SK-N-SH treated with all-trans-retinoic acid at 6 μM for 48 hours (cell line): ENCODE measurements at regions not wholly inside any gene's neighbourhood (a gene's known extent, or its start where the extent isn't known, plus 50 kb on each side); places are given as distances from the start of the nearest gene placed in this dataset.

Experiments used
- ARNTL ChIP-seq: fragments of 450-650 bp; formaldehyde crosslinking; IDR thresholded peaks from 2 replicates; pipeline ENCODE4 v1.5.0; 2020; ENCODE audit warnings: low read depth, mild to moderate bottlenecking, moderate library complexity, borderline replicate concordance
- CSDC2 ChIP-seq: fragments of 250-450 bp; sonication (Bioruptor Pico); IDR thresholded peaks from 2 replicates; pipeline ENCODE4 v1.5.0; 2020; ENCODE audit warnings: mild to moderate bottlenecking, moderate library complexity
- ISL1 ChIP-seq: fragments of 250-450 bp; sonication (Bioruptor Pico); IDR thresholded peaks from 2 replicates; pipeline ENCODE4 v2.1.2; 2022; ENCODE audit warnings: mild to moderate bottlenecking, moderate library complexity
- OSR1 ChIP-seq: fragments of 250-450 bp; sonication (Bioruptor Pico); IDR thresholded peaks from 2 replicates; pipeline ENCODE4 v1.8.0; 2022; ENCODE audit warnings: moderate library complexity, mild to moderate bottlenecking, inconsistent platforms
- RARB ChIP-seq: fragments of 250-450 bp; sonication (Bioruptor Pico); IDR thresholded peaks from 2 replicates; pipeline ENCODE4 v1.8.0; 2021; ENCODE audit warnings: mild to moderate bottlenecking, moderate library complexity
- SNAI2 ChIP-seq: fragments of 250-450 bp; sonication (Bioruptor Pico); IDR thresholded peaks from 2 replicates; pipeline ENCODE4 v1.5.0; 2020; ENCODE audit warnings: mild to moderate bottlenecking, moderate library complexity
- TOX ChIP-seq: fragments of 250-450 bp; sonication (Bioruptor Pico); IDR thresholded peaks from 2 replicates; pipeline ENCODE4 v1.8.0; 2021; ENCODE audit warnings: mild to moderate bottlenecking, moderate library complexity, borderline replicate concordance
- ZFP30 ChIP-seq: fragments of 450-650 bp; formaldehyde crosslinking; IDR thresholded peaks from 2 replicates; pipeline ENCODE4 v1.5.0; 2022; ENCODE audit warnings: mild to moderate bottlenecking, moderate library complexity
- ZNF565 ChIP-seq: fragments of 450-650 bp; formaldehyde crosslinking; conservative IDR thresholded peaks from 2 replicates; pipeline ENCODE4 v1.5.0; 2020; ENCODE audit warnings: low read depth, mild to moderate bottlenecking, moderate library complexity
- ZNF70 ChIP-seq: fragments of 450-650 bp; formaldehyde crosslinking; IDR thresholded peaks from 2 replicates; pipeline ENCODE4 v1.5.0; 2020; ENCODE audit warnings: mild to moderate bottlenecking, moderate library complexity
- ZNF8 ChIP-seq: fragments of 450-650 bp; formaldehyde crosslinking; IDR thresholded peaks from 2 replicates; pipeline ENCODE4 v1.5.0; 2020; ENCODE audit warnings: mild to moderate bottlenecking, moderate library complexity
- TF ChIP-seq, protein P1 (sequence below): fragments of 250-450 bp; sonication (Bioruptor Pico); IDR thresholded peaks from 2 replicates; pipeline ENCODE4 v1.8.0; 2021; ENCODE audit warnings: low read depth, mild to moderate bottlenecking, moderate library complexity, borderline replicate concordance
- TF ChIP-seq, protein P2 (sequence below): fragments of 250-450 bp; sonication (Bioruptor Pico); IDR thresholded peaks from 2 replicates; pipeline ENCODE4 v1.5.1; 2020; ENCODE audit warnings: low read depth, mild to moderate bottlenecking, moderate library complexity
- TF ChIP-seq, protein P3 (sequence below): fragments of 250-450 bp; sonication (Bioruptor Pico); IDR thresholded peaks from 2 replicates; pipeline ENCODE4 v1.8.0; 2020; ENCODE audit warnings: mild to moderate bottlenecking, moderate library complexity, borderline replicate concordance

DNA sequence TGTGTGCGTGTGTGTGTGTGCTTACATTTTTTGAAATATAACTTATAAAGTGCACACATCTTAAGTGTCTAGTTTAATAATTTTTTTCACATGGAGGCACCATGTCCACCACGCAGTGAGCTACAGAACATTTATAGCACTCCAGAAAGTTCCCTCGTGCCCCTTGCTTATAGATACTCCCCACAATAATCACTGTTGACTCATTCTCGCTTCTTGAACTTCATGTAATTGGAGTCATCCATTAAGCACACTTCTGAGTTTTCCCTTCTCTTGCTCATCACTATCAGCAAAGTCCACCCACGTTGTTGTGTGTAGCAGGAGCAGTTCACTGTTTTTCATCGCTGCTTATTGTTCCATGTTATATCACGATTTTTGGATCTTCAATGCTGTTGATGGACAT, 78.4 kb upstream of the DISP3 start:
- TF ChIP-seq RARB (CRISPR knock-in tag), result no peak
- TF ChIP-seq, protein P1, sequence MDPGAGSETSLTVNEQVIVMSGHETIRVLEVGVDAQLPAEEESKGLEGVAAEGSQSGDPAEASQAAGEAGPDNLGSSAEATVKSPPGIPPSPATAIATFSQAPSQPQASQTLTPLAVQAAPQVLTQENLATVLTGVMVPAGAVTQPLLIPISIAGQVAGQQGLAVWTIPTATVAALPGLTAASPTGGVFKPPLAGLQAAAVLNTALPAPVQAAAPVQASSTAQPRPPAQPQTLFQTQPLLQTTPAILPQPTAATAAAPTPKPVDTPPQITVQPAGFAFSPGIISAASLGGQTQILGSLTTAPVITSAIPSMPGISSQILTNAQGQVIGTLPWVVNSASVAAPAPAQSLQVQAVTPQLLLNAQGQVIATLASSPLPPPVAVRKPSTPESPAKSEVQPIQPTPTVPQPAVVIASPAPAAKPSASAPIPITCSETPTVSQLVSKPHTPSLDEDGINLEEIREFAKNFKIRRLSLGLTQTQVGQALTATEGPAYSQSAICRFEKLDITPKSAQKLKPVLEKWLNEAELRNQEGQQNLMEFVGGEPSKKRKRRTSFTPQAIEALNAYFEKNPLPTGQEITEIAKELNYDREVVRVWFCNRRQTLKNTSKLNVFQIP (CRISPR knock-in tag), result no peak
- no peak for TF ChIP-seq ZNF8 (CRISPR knock-in tag)
- TF ChIP-seq, protein P2, sequence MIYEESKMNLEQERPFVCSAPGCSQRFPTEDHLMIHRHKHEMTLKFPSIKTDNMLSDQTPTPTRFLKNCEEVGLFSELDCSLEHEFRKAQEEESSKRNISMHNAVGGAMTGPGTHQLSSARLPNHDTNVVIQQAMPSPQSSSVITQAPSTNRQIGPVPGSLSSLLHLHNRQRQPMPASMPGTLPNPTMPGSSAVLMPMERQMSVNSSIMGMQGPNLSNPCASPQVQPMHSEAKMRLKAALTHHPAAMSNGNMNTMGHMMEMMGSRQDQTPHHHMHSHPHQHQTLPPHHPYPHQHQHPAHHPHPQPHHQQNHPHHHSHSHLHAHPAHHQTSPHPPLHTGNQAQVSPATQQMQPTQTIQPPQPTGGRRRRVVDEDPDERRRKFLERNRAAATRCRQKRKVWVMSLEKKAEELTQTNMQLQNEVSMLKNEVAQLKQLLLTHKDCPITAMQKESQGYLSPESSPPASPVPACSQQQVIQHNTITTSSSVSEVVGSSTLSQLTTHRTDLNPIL, result no peak
- no peak for TF ChIP-seq CSDC2 (CRISPR knock-in tag)
- no peak for TF ChIP-seq ZFP30 (CRISPR knock-in tag)
- no peak for TF ChIP-seq TOX (CRISPR knock-in tag)
- TF ChIP-seq OSR1 (CRISPR knock-in tag), result no peak
- no peak for TF ChIP-seq ARNTL (CRISPR knock-in tag)
- TF ChIP-seq SNAI2 (CRISPR knock-in tag), result no peak
- TF ChIP-seq ZNF70 (CRISPR knock-in tag), result no peak
- no peak for TF ChIP-seq ZNF565
- TF ChIP-seq, protein P3, sequence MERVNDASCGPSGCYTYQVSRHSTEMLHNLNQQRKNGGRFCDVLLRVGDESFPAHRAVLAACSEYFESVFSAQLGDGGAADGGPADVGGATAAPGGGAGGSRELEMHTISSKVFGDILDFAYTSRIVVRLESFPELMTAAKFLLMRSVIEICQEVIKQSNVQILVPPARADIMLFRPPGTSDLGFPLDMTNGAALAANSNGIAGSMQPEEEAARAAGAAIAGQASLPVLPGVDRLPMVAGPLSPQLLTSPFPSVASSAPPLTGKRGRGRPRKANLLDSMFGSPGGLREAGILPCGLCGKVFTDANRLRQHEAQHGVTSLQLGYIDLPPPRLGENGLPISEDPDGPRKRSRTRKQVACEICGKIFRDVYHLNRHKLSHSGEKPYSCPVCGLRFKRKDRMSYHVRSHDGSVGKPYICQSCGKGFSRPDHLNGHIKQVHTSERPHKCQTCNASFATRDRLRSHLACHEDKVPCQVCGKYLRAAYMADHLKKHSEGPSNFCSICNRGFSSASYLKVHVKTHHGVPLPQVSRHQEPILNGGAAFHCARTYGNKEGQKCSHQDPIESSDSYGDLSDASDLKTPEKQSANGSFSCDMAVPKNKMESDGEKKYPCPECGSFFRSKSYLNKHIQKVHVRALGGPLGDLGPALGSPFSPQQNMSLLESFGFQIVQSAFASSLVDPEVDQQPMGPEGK (CRISPR knock-in tag), result no peak
- no peak for TF ChIP-seq ISL1 (CRISPR knock-in tag)
